GM18499 (cell line): ENCODE measurements at regions not wholly inside any gene's neighbourhood (a gene's known extent, or its start where the extent isn't known, plus 50 kb on each side); places are given as distances from the start of the nearest gene placed in this dataset.

Experiments used
- ATAC-seq: cut with Tn5 transposase; IDR thresholded peaks from one replicate; pipeline ENCODE4 v1.9.1; 2021; ENCODE audit warnings: moderate number of reproducible peaks; ENCODE audit not compliant: insufficient read depth, unreplicated experiment

GRCh38 chr5:60352992-60353599 lies 346.9 kb downstream of the DEPDC1B start:
- ATAC-seq = no peak

GRCh38 chr5:60350794-60351193 lies 349.2 kb downstream of the DEPDC1B start:
- ATAC-seq = no peak

- ATAC-seq = no peak
Observed at GRCh38 chr5:60349891-60350415, 350.0 kb downstream of the DEPDC1B start.

GRCh38 chr5:60346393-60346792 lies 353.6 kb downstream of the DEPDC1B start:
- no peak for ATAC-seq

GRCh38 chr5:60343102-60343501 lies 356.9 kb downstream of the DEPDC1B start:
- no peak for ATAC-seq

- ATAC-seq = peak; percentile 71
Observed at GRCh38 chr5:60340965-60341471, 358.9 kb downstream of the DEPDC1B start.

- no peak for ATAC-seq
Observed at GRCh38 chr5:60340326-60340725, 359.6 kb downstream of the DEPDC1B start.

- no peak for ATAC-seq
Observed at GRCh38 chr5:60339691-60340201, 360.2 kb downstream of the DEPDC1B start.

GRCh38 chr5:60338846-60339245 lies 361.1 kb downstream of the DEPDC1B start:
- no peak for ATAC-seq

GRCh38 chr5:60336491-60336890 lies 363.5 kb downstream of the DEPDC1B start:
- ATAC-seq = no peak

GRCh38 chr5:60335913-60336312 lies 364.1 kb downstream of the DEPDC1B start:
- no peak for ATAC-seq

- ATAC-seq = no peak
Observed at GRCh38 chr5:60334281-60334713, 365.7 kb downstream of the DEPDC1B start.

GRCh38 chr5:60333005-60333571 lies 366.9 kb downstream of the DEPDC1B start:
- ATAC-seq = no peak

GRCh38 chr5:60332244-60333004 lies 367.5 kb downstream of the DEPDC1B start:
- ATAC-seq = peak; percentile 88

- ATAC-seq = no peak
Observed at GRCh38 chr5:60330236-60330635, 369.7 kb downstream of the DEPDC1B start.

- no peak for ATAC-seq
Observed at GRCh38 chr5:60325870-60326269, 374.1 kb downstream of the DEPDC1B start.

- ATAC-seq = no peak
Observed at GRCh38 chr5:60323596-60323995, 376.4 kb downstream of the DEPDC1B start.

GRCh38 chr5:60312098-60312497 lies 387.9 kb downstream of the DEPDC1B start:
- ATAC-seq = no peak

GRCh38 chr5:60299944-60300343 lies 400.0 kb downstream of the DEPDC1B start:
- no peak for ATAC-seq

GRCh38 chr5:60297658-60298057 lies 402.3 kb downstream of the DEPDC1B start:
- ATAC-seq = no peak

GRCh38 chr5:60295423-60295822 lies 401.9 kb upstream of the PDE4D start:
- no peak for ATAC-seq
